ENCODE measurements at regions not wholly inside any gene's neighbourhood (a gene's known extent, or its start where the extent isn't known, plus 50 kb on each side); places are given as distances from the start of the nearest gene placed in this dataset.

- Histone ChIP-seq H3K4me3 (ENCODE audit: low read depth, low read length) (no peak overlapping the region), H3K36me3 (ENCODE audit: control insufficient read depth in 2 of 2, insufficient read depth in 1 of 2, low read length in 2 of 2) (no peaks in the 10 kb centered on the region), H3K27ac (ENCODE audit: extremely low read depth, low read depth, low read length) (no peak overlapping the region), H3K4me1 (ENCODE audit: control insufficient read depth, insufficient read depth, low read length) (no peaks in the 10 kb centered on the region), H3K9me3 (ENCODE audit: control insufficient read depth, insufficient read depth, low read depth, low read length) (no peaks in the 10 kb centered on the region)
- ChIA-PET POLR2A (no interaction called here), CTCF (no interaction called here)
- no peak for TF ChIP-seq ZNF2 (tag by site-specific recombination; IDR thresholded peaks at IDR 0.05)
- no peak for TF ChIP-seq ZNF155 (tag by site-specific recombination; IDR thresholded peaks at IDR 0.05)
- TF ChIP-seq BCL11A (tag by site-specific recombination; IDR thresholded peaks at IDR 0.05; ENCODE audit: low read depth), result no peak
- no peak for TF ChIP-seq SP3 (tag by site-specific recombination; IDR thresholded peaks at IDR 0.05)
- no peak for TF ChIP-seq PRDM1 (tag by site-specific recombination; IDR thresholded peaks at IDR 0.05)
- no peak for TF ChIP-seq ZNF624 (tag by site-specific recombination; IDR thresholded peaks at IDR 0.05)
- no peak for TF ChIP-seq ZNF692 (tag by site-specific recombination; IDR thresholded peaks at IDR 0.05)
- TF ChIP-seq ZSCAN4 (tag by site-specific recombination; IDR thresholded peaks at IDR 0.05), result no peak
- no peak for TF ChIP-seq ZNF707 (tag by site-specific recombination; IDR thresholded peaks at IDR 0.05)
- TF ChIP-seq GFI1B (tag by site-specific recombination; IDR thresholded peaks at IDR 0.05), result no peak
- TF ChIP-seq ZNF394 (tag by site-specific recombination; IDR thresholded peaks at IDR 0.05; ENCODE audit: borderline replicate concordance), result no peak
- no peak for TF ChIP-seq ZNF544 (tag by site-specific recombination; IDR thresholded peaks at IDR 0.05)
- no peak for TF ChIP-seq FEZF1 (tag by site-specific recombination; IDR thresholded peaks at IDR 0.05)
- TF ChIP-seq ZNF561 (tag by site-specific recombination; IDR thresholded peaks at IDR 0.05; ENCODE audit: borderline replicate concordance), result no peak
- no peak for TF ChIP-seq BCL6B (tag by site-specific recombination; IDR thresholded peaks at IDR 0.05)
- no peak for TF ChIP-seq REPIN1 (tag by site-specific recombination; IDR thresholded peaks at IDR 0.05; ENCODE audit: low read depth)
Observed at GRCh38 chr6:78397499-78397898, 469.9 kb upstream of the IRAK1BP1 start.

- no peak overlapping the region for H3K4me3 ChIP-seq (ENCODE audit: low read depth, low read length)
- ChIA-PET POLR2A (no interaction called here), CTCF (no interaction called here)
- no peaks in the 10 kb centered on the region for H3K9me3 ChIP-seq (ENCODE audit: control insufficient read depth, insufficient read depth, low read depth, low read length)
- no peaks in the 10 kb centered on the region for H3K36me3 ChIP-seq (ENCODE audit: control insufficient read depth in 2 of 2, insufficient read depth in 1 of 2, low read length in 2 of 2)
- H3K4me1 ChIP-seq (ENCODE audit: control insufficient read depth, insufficient read depth, low read length), result no peaks in the 10 kb centered on the region
- TF ChIP-seq MEIS1 (CRISPR knock-in tag; IDR thresholded peaks at IDR 0.05; ENCODE audit: borderline replicate concordance), result no peak
- TF ChIP-seq ZNF555 (tag by site-specific recombination; conservative IDR thresholded peaks at IDR 0.05), result no peak
- no peak for TF ChIP-seq SP7 (tag by site-specific recombination; IDR thresholded peaks at IDR 0.05)
- no peak for TF ChIP-seq ZNF433 (tag by site-specific recombination; IDR thresholded peaks at IDR 0.05; ENCODE audit: low read depth)
- no peak for TF ChIP-seq ZNF449 (tag by site-specific recombination; IDR thresholded peaks at IDR 0.05)
- no peak for TF ChIP-seq REPIN1 (tag by site-specific recombination; IDR thresholded peaks at IDR 0.05; ENCODE audit: low read depth)
- TF ChIP-seq ZNF677 (tag by site-specific recombination; IDR thresholded peaks at IDR 0.05), result no peak
- TF ChIP-seq ZBTB1 (tag by site-specific recombination; IDR thresholded peaks at IDR 0.05), result no peak
- TF ChIP-seq ZNF529 (tag by site-specific recombination; IDR thresholded peaks at IDR 0.05; ENCODE audit: insufficient replicate concordance), result no peak
- TF ChIP-seq YY1 (tag by site-specific recombination; IDR thresholded peaks at IDR 0.05), result no peak
- TF ChIP-seq ZNF24 (tag by site-specific recombination; IDR thresholded peaks at IDR 0.05), result no peak
- TF ChIP-seq ZBTB48 (tag by site-specific recombination; IDR thresholded peaks at IDR 0.05), result no peak
- no peak for TF ChIP-seq ZNF629 (tag by site-specific recombination; IDR thresholded peaks at IDR 0.05)
- TF ChIP-seq ZNF266 (tag by site-specific recombination; IDR thresholded peaks at IDR 0.05; ENCODE audit: low read depth), result no peak
- no peak for TF ChIP-seq ZNF561 (tag by site-specific recombination; IDR thresholded peaks at IDR 0.05; ENCODE audit: borderline replicate concordance)
- TF ChIP-seq ZNF2 (tag by site-specific recombination; IDR thresholded peaks at IDR 0.05), result no peak
- TF ChIP-seq ZNF791 (tag by site-specific recombination; IDR thresholded peaks at IDR 0.05), result no peak
- no peak for TF ChIP-seq ZNF248 (tag by site-specific recombination; IDR thresholded peaks at IDR 0.05)
- no peak overlapping the region for H3K27ac ChIP-seq (ENCODE audit: extremely low read depth, low read depth, low read length)
Observed at GRCh38 chr6:78398292-78398691, 469.1 kb upstream of the IRAK1BP1 start.

All from HEK293 (cell line).